HT-29 (cell line): ENCODE measurements at regions not wholly inside any gene's neighbourhood (a gene's known extent, or its start where the extent isn't known, plus 50 kb on each side); places are given as distances from the start of the nearest gene placed in this dataset.
"Not testable (repeated sequence)": the region's sequence is repeated elsewhere in the genome, so short reads cannot be mapped to it uniquely, and the experiment has no call there.

Experiments
- DNase-seq: peaks from one replicate; pipeline ENCODE4 v3.0.0-alpha.2; 2015; ENCODE audit warnings: low spot score

GRCh38 chr21:19350286-19350685 lies 946.7 kb upstream of the TMPRSS15 start:
- DNase-seq, result no peak

- no peak for DNase-seq
These were observed 949.7 kb upstream of the TMPRSS15 start for GRCh38 chr21:19353256-19353655.

DNA sequence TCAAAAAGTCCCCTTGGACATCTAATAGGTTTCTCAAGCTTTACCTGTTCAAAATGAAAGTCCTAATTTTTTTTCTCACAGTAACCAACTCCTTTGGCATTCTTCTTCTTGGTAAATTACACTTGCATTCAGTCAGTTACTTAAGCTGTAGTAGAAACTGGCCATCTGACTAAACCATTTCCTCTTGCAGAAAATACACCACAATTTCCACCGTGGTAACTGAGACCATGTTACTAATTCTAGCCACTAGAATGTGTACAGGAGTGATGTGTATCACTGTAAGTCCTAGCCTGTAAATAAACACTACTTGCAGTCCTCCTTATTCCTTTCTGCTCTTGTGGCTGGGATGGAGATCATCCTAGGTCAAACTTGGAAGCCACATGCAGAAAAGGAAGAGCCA lies 965.4 kb upstream of the TMPRSS15 start:
- DNase-seq, result no peak

- no peak for DNase-seq
These were observed 988.8 kb upstream of the TMPRSS15 start for GRCh38 chr21:19392390-19392789.

- no peak for DNase-seq
These were observed 996.7 kb upstream of the TMPRSS15 start for GRCh38 chr21:19400223-19400770.

GRCh38 chr21:19402870-19403269 lies 999.3 kb upstream of the TMPRSS15 start:
- no peak for DNase-seq

GRCh38 chr21:19405326-19405725 lies 1001.7 kb upstream of the TMPRSS15 start:
- DNase-seq, result no peak

DNA sequence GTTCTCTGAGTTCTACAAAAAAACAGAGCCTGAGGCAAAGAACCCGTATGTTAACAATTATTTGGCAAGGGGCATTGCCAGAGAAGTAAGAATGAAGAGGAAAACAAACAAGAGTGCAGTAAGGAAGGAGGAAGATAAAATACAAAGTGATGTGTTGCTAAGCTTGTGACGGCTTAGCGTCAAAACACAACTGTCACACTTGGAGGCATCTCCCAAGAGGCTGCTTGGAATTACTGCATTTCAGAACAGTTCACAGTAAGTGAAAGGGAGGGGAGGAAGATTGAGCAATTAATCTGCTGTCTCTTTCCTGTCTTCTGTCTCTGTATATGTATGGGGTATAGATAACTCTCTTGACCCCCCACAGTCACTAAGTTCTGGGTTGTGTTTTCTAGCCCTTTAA lies 1017.0 kb upstream of the TMPRSS15 start:
- no peak for DNase-seq

- no peak for DNase-seq
These were observed 1030.0 kb upstream of the TMPRSS15 start for GRCh38 chr21:19433623-19434022.

DNA sequence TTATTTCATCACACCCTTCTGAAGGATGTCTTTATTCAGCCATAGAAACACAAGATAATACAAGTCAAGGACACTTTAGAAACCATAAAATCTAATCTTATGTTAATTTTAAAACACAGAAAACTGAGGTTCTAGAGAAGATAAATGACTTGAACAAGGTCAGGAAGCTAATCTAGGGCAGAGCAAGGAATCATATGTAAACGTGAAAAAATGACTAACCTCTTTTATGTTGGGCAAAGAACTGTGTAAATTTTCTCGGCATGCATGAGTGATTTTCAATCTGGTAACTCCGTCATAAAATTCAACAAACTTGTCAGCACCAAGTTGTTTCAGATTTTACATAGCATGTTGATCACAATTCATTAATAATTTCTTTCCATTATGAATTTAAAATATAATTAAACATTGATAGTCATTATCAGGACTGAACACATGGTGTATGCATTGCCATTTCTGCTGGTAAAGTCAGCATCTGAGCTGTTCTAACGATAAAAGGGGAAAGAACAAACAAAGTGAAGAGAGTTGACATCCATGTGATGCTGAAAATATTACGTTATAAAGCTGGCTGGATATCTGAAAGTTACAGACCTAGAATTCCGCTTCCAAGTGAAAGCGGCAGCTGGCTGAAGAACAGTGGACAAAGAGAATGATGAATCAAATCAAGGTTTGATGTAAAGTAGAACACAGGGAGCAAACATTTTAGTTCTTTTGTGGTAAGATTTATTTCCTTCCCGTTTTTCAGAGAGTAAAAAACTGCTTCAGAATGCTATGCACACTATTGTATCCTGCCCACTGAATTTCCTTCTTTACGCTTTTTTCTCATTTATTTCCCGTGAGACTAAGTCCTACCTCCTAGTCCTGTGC lies 1037.4 kb upstream of the TMPRSS15 start:
- no peak for DNase-seq

DNA sequence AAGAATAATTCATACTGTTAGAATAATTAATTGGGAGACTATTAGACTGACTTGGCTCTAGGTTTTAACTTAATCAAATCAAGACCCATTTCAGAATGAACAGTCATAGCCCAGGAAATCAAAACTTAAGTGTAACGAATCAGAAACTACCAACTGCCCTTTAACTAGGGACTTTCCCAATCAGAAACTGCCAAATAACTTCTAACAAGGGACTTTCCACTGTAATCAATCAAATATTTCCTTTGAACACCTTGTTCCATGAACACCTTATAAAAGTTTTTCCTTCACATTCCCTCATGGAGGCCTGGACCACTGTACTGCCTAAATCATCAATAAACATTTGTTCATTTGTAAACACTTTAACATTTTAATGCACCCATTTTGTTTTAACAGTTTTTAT lies 1054.7 kb upstream of the TMPRSS15 start:
- DNase-seq, result no peak

- DNase-seq, result no peak
These were observed 1058.1 kb upstream of the TMPRSS15 start for GRCh38 chr21:19461481-19462205.

- DNase-seq, result no peak
These were observed 1060.4 kb upstream of the TMPRSS15 start for GRCh38 chr21:19463966-19464365.

GRCh38 chr21:19468991-19469715 lies 1065.6 kb upstream of the TMPRSS15 start:
- DNase-seq, result no peak

GRCh38 chr21:19475525-19475924 lies 1071.9 kb upstream of the TMPRSS15 start:
- no peak for DNase-seq

GRCh38 chr21:19489930-19490329 lies 1086.3 kb upstream of the TMPRSS15 start:
- no peak for DNase-seq

DNA sequence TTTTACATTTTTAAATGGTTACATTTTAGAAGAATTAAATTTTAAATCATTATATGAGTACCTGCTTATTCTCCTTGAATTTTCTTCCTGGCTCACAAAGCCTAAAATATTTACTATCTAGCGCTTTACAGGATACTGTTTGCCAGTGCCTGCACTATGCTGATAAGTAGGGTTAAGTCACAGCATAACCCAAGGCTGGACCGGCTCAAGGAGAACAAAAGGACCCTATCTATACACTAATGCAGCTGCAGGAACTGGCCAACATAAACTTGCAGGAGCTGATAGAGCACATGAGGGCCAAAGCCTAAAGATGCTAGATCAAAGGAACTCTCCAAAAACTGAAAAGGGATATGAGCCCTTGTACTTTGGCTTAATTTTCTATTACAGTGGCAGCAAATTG lies 1086.9 kb upstream of the TMPRSS15 start:
- no peak for DNase-seq

GRCh38 chr21:19493437-19494241 lies 1090.1 kb upstream of the TMPRSS15 start:
- DNase-seq, result not testable (repeated sequence)

DNA sequence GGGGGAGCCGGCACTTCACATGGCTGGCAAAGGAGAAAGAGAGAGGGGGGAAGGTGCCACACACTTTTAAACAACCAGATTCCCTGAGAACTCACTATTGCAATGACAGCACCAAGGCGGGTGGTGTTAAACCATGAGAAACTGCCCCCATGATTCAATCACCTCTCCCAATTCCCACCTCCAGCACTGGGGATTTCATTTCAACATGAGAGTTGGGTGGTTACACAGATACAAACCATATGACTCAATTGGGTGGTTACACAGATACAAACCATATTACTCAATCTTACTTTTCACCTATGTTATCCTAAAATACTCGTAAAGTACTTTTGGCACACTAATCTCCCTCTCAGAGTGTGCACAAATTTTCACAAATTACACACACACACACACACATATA lies 1097.5 kb upstream of the TMPRSS15 start:
- no peak for DNase-seq

GRCh38 chr21:19507682-19508260 lies 1104.2 kb upstream of the TMPRSS15 start:
- DNase-seq, result peak; percentile 11

DNA sequence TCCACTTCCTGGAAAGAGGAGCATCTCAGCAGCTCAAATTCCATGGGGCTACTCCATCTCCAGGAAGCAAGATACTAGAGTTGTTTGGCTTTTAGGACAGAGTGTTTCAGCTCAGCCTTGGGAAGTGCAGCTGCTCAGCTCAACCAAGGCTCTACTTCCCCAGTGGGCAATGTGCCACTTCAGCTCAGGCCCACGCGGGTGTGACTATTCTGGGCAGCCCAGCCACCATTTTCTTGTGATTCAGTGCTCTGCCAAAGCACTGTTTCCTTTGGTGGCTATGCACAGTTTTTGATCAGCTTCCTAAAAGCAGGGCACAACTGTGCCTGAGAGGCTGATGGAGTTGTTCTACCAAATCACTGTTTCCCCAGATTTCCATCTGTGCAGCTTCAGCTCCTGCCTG lies 1104.9 kb upstream of the TMPRSS15 start:
- DNase-seq, result no peak
